ENCODE measurements at regions not wholly inside any gene's neighbourhood (a gene's known extent, or its start where the extent isn't known, plus 50 kb on each side); places are given as distances from the start of the nearest gene placed in this dataset.

- no peak overlapping the region for H3K27ac Mint-ChIP-seq
- no peaks in the 10 kb centered on the region for H3K36me3 Mint-ChIP-seq (ENCODE audit: low read depth)
- no peak overlapping the region for H3K4me3 Mint-ChIP-seq (ENCODE audit: low read depth)
- no peak for DNase-seq (ENCODE audit: low spot score)
- intact Hi-C loops (cut with micrococcal nuclease), result no loop called here
- H3K9me3 Mint-ChIP-seq, result peaks cover 6% of the 10 kb centered on the region
- H3K4me1 Mint-ChIP-seq (ENCODE audit: low read depth), result no peaks in the 10 kb centered on the region
- no peaks in the 10 kb centered on the region for H3K27me3 Mint-ChIP-seq (ENCODE audit: low read depth)
Observed at GRCh38 chr12:84290168-84290567, 622.4 kb downstream of the SLC6A15 start.

- H3K4me3 Mint-ChIP-seq (ENCODE audit: low read depth), result no peak overlapping the region
- H3K27ac Mint-ChIP-seq, result no peak overlapping the region
- peaks cover 4% of the 10 kb centered on the region for H3K9me3 Mint-ChIP-seq
- intact Hi-C loops (cut with micrococcal nuclease), result no loop called here
- H3K27me3 Mint-ChIP-seq (ENCODE audit: low read depth), result no peaks in the 10 kb centered on the region
- H3K36me3 Mint-ChIP-seq (ENCODE audit: low read depth), result no peaks in the 10 kb centered on the region
- no peaks in the 10 kb centered on the region for H3K4me1 Mint-ChIP-seq (ENCODE audit: low read depth)
- no peak for DNase-seq (ENCODE audit: low spot score)
Observed at GRCh38 chr12:84277986-84278385, 634.6 kb downstream of the SLC6A15 start.

GRCh38 chr12:84276215-84276614 is 636.4 kb downstream of the SLC6A15 start:
- intact Hi-C loops (cut with micrococcal nuclease), result no loop called here
- H3K4me3 Mint-ChIP-seq (ENCODE audit: low read depth), result no peak overlapping the region
- DNase-seq (ENCODE audit: low spot score), result no peak
- H3K27me3 Mint-ChIP-seq (ENCODE audit: low read depth), result no peaks in the 10 kb centered on the region
- H3K4me1 Mint-ChIP-seq (ENCODE audit: low read depth), result no peaks in the 10 kb centered on the region
- peaks cover 4% of the 10 kb centered on the region for H3K9me3 Mint-ChIP-seq
- no peak overlapping the region for H3K27ac Mint-ChIP-seq
- H3K36me3 Mint-ChIP-seq (ENCODE audit: low read depth), result no peaks in the 10 kb centered on the region

DNA sequence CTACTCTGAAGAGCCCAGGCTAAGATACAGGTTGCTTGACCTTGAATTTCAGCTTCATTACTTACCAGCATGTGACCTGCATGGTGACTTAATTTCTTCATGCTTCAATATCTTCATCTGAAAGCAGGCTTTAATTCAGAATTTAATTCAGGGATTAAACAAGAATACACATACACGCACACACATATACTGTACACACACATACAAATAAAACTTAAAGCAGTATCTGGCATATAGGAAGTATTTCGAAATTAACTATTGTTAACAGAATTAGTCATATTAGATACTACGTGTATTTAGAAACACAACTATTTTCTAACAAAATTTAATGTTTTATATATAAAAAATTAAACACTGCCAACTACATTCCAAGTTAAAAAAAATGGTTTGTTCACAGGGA is 640.3 kb downstream of the SLC6A15 start:
- DNase-seq (ENCODE audit: low spot score), result no peak
- no peaks in the 10 kb centered on the region for H3K27me3 Mint-ChIP-seq (ENCODE audit: low read depth)

DNA sequence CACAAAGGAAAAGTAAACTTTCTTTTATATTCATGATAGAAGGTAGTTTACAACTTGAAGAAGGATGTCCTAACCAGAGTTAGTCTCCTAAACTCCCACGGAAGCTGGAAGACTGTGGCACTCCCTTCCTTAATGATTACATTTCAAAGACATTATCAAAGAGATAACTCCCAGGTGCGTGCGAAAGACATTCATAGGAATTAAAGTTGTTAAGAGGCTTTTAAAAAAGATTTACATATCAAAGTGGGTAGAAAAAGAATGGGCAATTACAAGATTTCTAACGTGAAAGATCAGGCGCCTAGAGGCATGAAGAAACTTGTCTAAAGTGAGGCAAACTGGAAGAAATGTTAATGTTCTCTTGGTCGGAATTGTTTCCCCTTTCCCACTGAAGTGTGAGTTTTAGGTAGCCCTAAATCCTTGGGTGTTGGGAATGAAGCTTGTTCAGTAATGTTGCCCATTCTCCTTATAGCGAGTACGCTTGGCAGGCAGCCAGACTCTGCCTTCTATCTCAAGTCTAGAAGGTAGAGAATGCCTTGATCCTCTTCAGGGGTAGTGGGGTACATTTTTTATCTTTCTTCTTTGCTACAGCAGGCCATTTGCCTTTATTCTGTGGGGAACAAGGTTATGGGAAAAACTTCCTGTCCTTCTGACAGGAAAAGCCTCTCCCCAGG is 642.0 kb downstream of the SLC6A15 start:
- H3K9me3 Mint-ChIP-seq, result no peaks in the 10 kb centered on the region
- H3K4me3 Mint-ChIP-seq (ENCODE audit: low read depth), result no peak overlapping the region
- H3K36me3 Mint-ChIP-seq (ENCODE audit: low read depth), result no peaks in the 10 kb centered on the region
- intact Hi-C loops (cut with micrococcal nuclease), result no loop called here
- H3K4me1 Mint-ChIP-seq (ENCODE audit: low read depth), result no peaks in the 10 kb centered on the region
- H3K27me3 Mint-ChIP-seq (ENCODE audit: low read depth), result no peaks in the 10 kb centered on the region
- no peak for DNase-seq (ENCODE audit: low spot score)
- H3K27ac Mint-ChIP-seq, result no peak overlapping the region

More for the DNA sequence above, 640.3 kb downstream of the SLC6A15 start:
- Mint-ChIP-seq H3K36me3 (ENCODE audit: low read depth) (no peaks in the 10 kb centered on the region), H3K9me3 (no peaks in the 10 kb centered on the region), H3K4me1 (ENCODE audit: low read depth) (no peaks in the 10 kb centered on the region), H3K27ac (no peak overlapping the region), H3K4me3 (ENCODE audit: low read depth) (no peak overlapping the region)
- intact Hi-C loops (cut with micrococcal nuclease), result no loop called here

DNA sequence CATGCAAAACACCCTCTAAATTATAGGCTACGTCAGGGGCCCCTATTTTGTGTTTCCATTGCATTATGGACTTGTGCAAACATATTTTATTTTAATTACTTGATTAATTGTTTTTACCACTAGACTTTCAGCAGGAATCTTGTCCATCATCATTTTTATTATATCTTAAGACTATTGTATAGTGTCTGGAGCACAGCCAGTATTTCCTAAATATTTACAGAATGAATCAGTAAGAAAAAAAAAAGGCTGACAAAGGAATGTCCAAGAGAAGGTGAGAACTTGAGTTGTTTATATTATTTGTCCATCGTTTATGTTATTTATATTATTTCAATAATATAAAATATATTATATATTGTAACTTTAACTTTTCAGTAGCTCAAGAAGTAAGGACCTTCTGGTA is 664.7 kb downstream of the SLC6A15 start:
- Mint-ChIP-seq H3K4me3 (ENCODE audit: low read depth) (no peak overlapping the region), H3K36me3 (ENCODE audit: low read depth) (no peaks in the 10 kb centered on the region), H3K4me1 (ENCODE audit: low read depth) (no peaks in the 10 kb centered on the region), H3K27ac (no peak overlapping the region), H3K27me3 (ENCODE audit: low read depth) (no peaks in the 10 kb centered on the region), H3K9me3 (peaks cover 11% of the 10 kb centered on the region)
- intact Hi-C loops (cut with micrococcal nuclease), result no loop called here
- no peak for DNase-seq (ENCODE audit: low spot score)

DNA sequence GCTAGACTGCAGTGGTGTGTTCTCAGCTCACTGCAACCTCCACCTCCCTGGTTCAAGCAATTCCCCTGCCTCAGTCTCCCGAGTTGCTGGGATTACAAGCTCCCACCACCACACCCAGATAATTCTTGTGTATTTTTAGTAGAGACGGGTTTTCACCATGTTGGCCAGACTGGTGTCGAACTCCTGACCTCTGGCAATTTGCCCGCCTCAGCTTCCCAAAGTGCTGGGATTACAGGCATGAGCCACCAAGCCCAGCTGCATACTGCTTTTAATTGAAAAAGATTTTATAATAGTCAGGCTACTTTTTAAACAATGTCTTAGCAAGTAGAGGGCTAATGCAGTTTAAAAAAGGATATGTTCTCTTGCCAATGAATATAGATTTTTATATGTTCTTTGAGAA is 668.9 kb downstream of the SLC6A15 start:
- Mint-ChIP-seq H3K36me3 (ENCODE audit: low read depth) (no peaks in the 10 kb centered on the region), H3K4me1 (ENCODE audit: low read depth) (no peaks in the 10 kb centered on the region), H3K27me3 (ENCODE audit: low read depth) (no peaks in the 10 kb centered on the region), H3K9me3 (peaks cover 11% of the 10 kb centered on the region), H3K4me3 (ENCODE audit: low read depth) (no peak overlapping the region), H3K27ac (no peak overlapping the region)
- no peak for DNase-seq (ENCODE audit: low spot score)
- intact Hi-C loops (cut with micrococcal nuclease), result no loop called here

- Mint-ChIP-seq H3K27ac (no peak overlapping the region), H3K4me1 (ENCODE audit: low read depth) (no peaks in the 10 kb centered on the region), H3K36me3 (ENCODE audit: low read depth) (no peaks in the 10 kb centered on the region), H3K9me3 (no peaks in the 10 kb centered on the region), H3K4me3 (ENCODE audit: low read depth) (no peak overlapping the region), H3K27me3 (ENCODE audit: low read depth) (no peaks in the 10 kb centered on the region)
- intact Hi-C loops (cut with micrococcal nuclease), result no loop called here
- no peak for DNase-seq (ENCODE audit: low spot score)
Observed at GRCh38 chr12:84222841-84223240, 689.8 kb downstream of the SLC6A15 start.

GRCh38 chr12:84218406-84218805 is 694.2 kb downstream of the SLC6A15 start:
- H3K27ac Mint-ChIP-seq, result no peak overlapping the region
- H3K4me1 Mint-ChIP-seq (ENCODE audit: low read depth), result no peaks in the 10 kb centered on the region
- H3K27me3 Mint-ChIP-seq (ENCODE audit: low read depth), result no peaks in the 10 kb centered on the region
- H3K9me3 Mint-ChIP-seq, result no peaks in the 10 kb centered on the region
- intact Hi-C loops (cut with micrococcal nuclease), result no loop called here
- DNase-seq (ENCODE audit: low spot score), result no peak
- H3K36me3 Mint-ChIP-seq (ENCODE audit: low read depth), result no peaks in the 10 kb centered on the region
- no peak overlapping the region for H3K4me3 Mint-ChIP-seq (ENCODE audit: low read depth)

DNA sequence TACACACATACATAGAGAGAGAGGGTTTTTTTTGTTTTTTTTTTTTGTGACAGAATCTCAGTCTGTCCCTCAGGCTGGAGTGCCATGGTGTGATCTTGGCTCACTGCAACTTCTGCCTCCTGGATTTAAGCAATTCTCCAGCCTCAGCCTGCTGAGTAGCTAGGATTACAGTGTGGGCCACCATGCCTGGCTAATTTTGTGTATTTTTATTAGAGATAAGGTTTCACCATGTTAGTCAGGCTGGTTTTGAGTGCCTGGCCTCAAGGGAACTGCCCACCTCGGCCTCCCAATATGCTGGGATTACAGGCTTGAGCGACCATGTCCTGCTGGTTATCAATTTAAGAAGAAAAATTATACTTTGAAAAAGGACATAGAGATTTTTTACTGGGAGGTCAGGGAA is 710.6 kb downstream of the SLC6A15 start:
- no peaks in the 10 kb centered on the region for H3K27me3 Mint-ChIP-seq (ENCODE audit: low read depth)
- no peak for DNase-seq (ENCODE audit: low spot score)
- H3K27ac Mint-ChIP-seq, result no peak overlapping the region
- no peak overlapping the region for H3K4me3 Mint-ChIP-seq (ENCODE audit: low read depth)
- H3K9me3 Mint-ChIP-seq, result peaks cover 14% of the 10 kb centered on the region
- H3K4me1 Mint-ChIP-seq (ENCODE audit: low read depth), result no peaks in the 10 kb centered on the region
- intact Hi-C loops (cut with micrococcal nuclease), result no loop called here
- no peaks in the 10 kb centered on the region for H3K36me3 Mint-ChIP-seq (ENCODE audit: low read depth)

GRCh38 chr12:84198294-84198946 is 714.2 kb downstream of the SLC6A15 start:
- Mint-ChIP-seq H3K27ac (no peak overlapping the region), H3K27me3 (ENCODE audit: low read depth) (no peaks in the 10 kb centered on the region), H3K36me3 (ENCODE audit: low read depth) (no peaks in the 10 kb centered on the region), H3K4me1 (ENCODE audit: low read depth) (no peaks in the 10 kb centered on the region), H3K9me3 (peaks cover 26% of the 10 kb centered on the region), H3K4me3 (ENCODE audit: low read depth) (no peak overlapping the region)
- DNase-seq (ENCODE audit: low spot score), result no peak
- intact Hi-C loops (cut with micrococcal nuclease), result no loop called here

GRCh38 chr12:84191779-84192178 is 720.8 kb downstream of the SLC6A15 start:
- intact Hi-C loops (cut with micrococcal nuclease), result no loop called here

GRCh38 chr12:84186433-84186832 is 726.2 kb downstream of the SLC6A15 start:
- H3K9me3 Mint-ChIP-seq, result peaks cover 25% of the 10 kb centered on the region
- H3K4me3 Mint-ChIP-seq (ENCODE audit: low read depth), result no peak overlapping the region
- intact Hi-C loops (cut with micrococcal nuclease), result no loop called here
- DNase-seq (ENCODE audit: low spot score), result no peak
- no peaks in the 10 kb centered on the region for H3K36me3 Mint-ChIP-seq (ENCODE audit: low read depth)
- no peaks in the 10 kb centered on the region for H3K27me3 Mint-ChIP-seq (ENCODE audit: low read depth)
- no peak overlapping the region for H3K27ac Mint-ChIP-seq
- H3K4me1 Mint-ChIP-seq (ENCODE audit: low read depth), result no peaks in the 10 kb centered on the region

More at GRCh38 chr12:84191779-84192178, 720.8 kb downstream of the SLC6A15 start:
- Mint-ChIP-seq H3K4me1 (ENCODE audit: low read depth) (no peaks in the 10 kb centered on the region), H3K27me3 (ENCODE audit: low read depth) (no peaks in the 10 kb centered on the region), H3K36me3 (ENCODE audit: low read depth) (no peaks in the 10 kb centered on the region), H3K4me3 (ENCODE audit: low read depth) (no peak overlapping the region), H3K27ac (no peak overlapping the region), H3K9me3 (peaks cover 44% of the 10 kb centered on the region)
- no peak for DNase-seq (ENCODE audit: low spot score)

All from activated T-helper 2 cell treated with anti-CD3 and anti-CD28 coated beads, Interferon-gamma antibody, Interleukin-2, Interleukin-4, amounts not matched to agents 10 μg/mL and 5 μg/mL and 100 μg/mL, durations not matched to agents 14 hours and 24 hours and 36 hours (primary cell).